Calu3 (cell line): ENCODE measurements at regions not wholly inside any gene's neighbourhood (a gene's known extent, or its start where the extent isn't known, plus 50 kb on each side); places are given as distances from the start of the nearest gene placed in this dataset.

ENCODE experiments used
- BruUV-seq: library from RNA; stranded (reverse); fragments of 400-500 nt; replicated peaks from 2 replicates; lab custom pipeline; 2021; lab: Mats Ljungman, UMichigan
- CTCF ChIA-PET: fragments of 300-600 bp; sonication (Branson Sonifier 250); formaldehyde crosslinking; loops from one replicate; lab custom pipeline; 2022; ENCODE audit warnings: antibody characterized with exemption; lab: Charles Lee
- DNase-seq: peaks from one replicate; pipeline ENCODE4 v3.0.0; 2022
- H3K27ac Mint-ChIP-seq: one replicate; pipeline ENCODE4 v1.8.0; 2022; ENCODE audit warnings: mixed read lengths; ENCODE audit not compliant: unreplicated experiment
- H3K27me3 Mint-ChIP-seq: one replicate; pipeline ENCODE4 v1.8.0; 2022; ENCODE audit warnings: mixed read lengths; ENCODE audit not compliant: unreplicated experiment
- H3K36me3 Mint-ChIP-seq: one replicate; pipeline ENCODE4 v1.8.0; 2022; ENCODE audit warnings: mild to moderate bottlenecking, moderate library complexity, mixed read lengths; ENCODE audit not compliant: insufficient read depth, unreplicated experiment
- H3K4me1 Mint-ChIP-seq: one replicate; pipeline ENCODE4 v1.8.0; 2022; ENCODE audit warnings: mild to moderate bottlenecking, low read depth, mixed read lengths; ENCODE audit not compliant: unreplicated experiment
- H3K4me3 Mint-ChIP-seq: one replicate; pipeline ENCODE4 v1.8.0; 2022; ENCODE audit warnings: mild to moderate bottlenecking, low read depth, moderate library complexity, mixed read lengths; ENCODE audit not compliant: unreplicated experiment
- H3K9me3 Mint-ChIP-seq: one replicate; pipeline ENCODE4 v1.8.0; 2022; ENCODE audit warnings: low read depth, mixed read lengths; ENCODE audit not compliant: unreplicated experiment
- CTCF ChIP-seq: fragments of 200-600 bp; IDR thresholded peaks from one replicate; pipeline ENCODE4 v1.8.0; 2022; ENCODE audit warnings: antibody characterized with exemption; ENCODE audit not compliant: unreplicated experiment
- intact Hi-C: fragments of 100-400 bp; cut with micrococcal nuclease; formaldehyde crosslinking; loops from one replicate; pipeline ENCODE4 v1.10.0; 2022; ENCODE audit not compliant: unreplicated experiment

- TF ChIP-seq CTCF = no peak
- H3K36me3 Mint-ChIP-seq = no peaks in the 10 kb centered on the region
- H3K4me3 Mint-ChIP-seq = no peak overlapping the region
- CTCF ChIA-PET = no interaction called here
- no peaks in the 10 kb centered on the region for H3K27me3 Mint-ChIP-seq
- no TSS peak for BruUV-seq
- no peak overlapping the region for H3K27ac Mint-ChIP-seq
- H3K9me3 Mint-ChIP-seq = peaks cover 5% of the 10 kb centered on the region
- H3K4me1 Mint-ChIP-seq = no peaks in the 10 kb centered on the region
- intact Hi-C loops = no loop called here
- no peak for DNase-seq
These were observed 458.7 kb downstream of the RNF144B start for GRCh38 chr6:18845896-18846295.

GRCh38 chr6:18846327-18846726 is 459.2 kb downstream of the RNF144B start:
- Mint-ChIP-seq H3K36me3 (no peaks in the 10 kb centered on the region), H3K4me1 (no peaks in the 10 kb centered on the region), H3K27ac (no peak overlapping the region), H3K9me3 (peaks cover 5% of the 10 kb centered on the region), H3K27me3 (no peaks in the 10 kb centered on the region), H3K4me3 (no peak overlapping the region)
- CTCF ChIA-PET = no interaction called here
- no peak for TF ChIP-seq CTCF
- no TSS peak for BruUV-seq
- intact Hi-C loops = no loop called here
- DNase-seq = no peak

GRCh38 chr6:18861204-18861603 is 474.1 kb downstream of the RNF144B start:
- TF ChIP-seq CTCF = no peak
- peaks cover 7% of the 10 kb centered on the region for H3K9me3 Mint-ChIP-seq
- H3K27me3 Mint-ChIP-seq = no peaks in the 10 kb centered on the region
- no TSS peak for BruUV-seq
- CTCF ChIA-PET = no interaction called here
- intact Hi-C loops = no loop called here
- no peak overlapping the region for H3K4me3 Mint-ChIP-seq
- no peaks in the 10 kb centered on the region for H3K36me3 Mint-ChIP-seq
- H3K4me1 Mint-ChIP-seq = no peaks in the 10 kb centered on the region
- no peak for DNase-seq
- no peak overlapping the region for H3K27ac Mint-ChIP-seq

GRCh38 chr6:18883268-18883667 is 496.1 kb downstream of the RNF144B start:
- H3K27me3 Mint-ChIP-seq = no peaks in the 10 kb centered on the region
- intact Hi-C loops = no loop called here
- H3K36me3 Mint-ChIP-seq = no peaks in the 10 kb centered on the region
- no peak overlapping the region for H3K27ac Mint-ChIP-seq
- H3K4me3 Mint-ChIP-seq = no peak overlapping the region
- no TSS peak for BruUV-seq
- no peaks in the 10 kb centered on the region for H3K4me1 Mint-ChIP-seq
- CTCF ChIA-PET = no interaction called here
- H3K9me3 Mint-ChIP-seq = peaks cover 2% of the 10 kb centered on the region
- no peak for DNase-seq
- TF ChIP-seq CTCF = no peak
